ENCODE measurements at regions not wholly inside any gene's neighbourhood (a gene's known extent, or its start where the extent isn't known, plus 50 kb on each side); places are given as distances from the start of the nearest gene placed in this dataset.

DNA sequence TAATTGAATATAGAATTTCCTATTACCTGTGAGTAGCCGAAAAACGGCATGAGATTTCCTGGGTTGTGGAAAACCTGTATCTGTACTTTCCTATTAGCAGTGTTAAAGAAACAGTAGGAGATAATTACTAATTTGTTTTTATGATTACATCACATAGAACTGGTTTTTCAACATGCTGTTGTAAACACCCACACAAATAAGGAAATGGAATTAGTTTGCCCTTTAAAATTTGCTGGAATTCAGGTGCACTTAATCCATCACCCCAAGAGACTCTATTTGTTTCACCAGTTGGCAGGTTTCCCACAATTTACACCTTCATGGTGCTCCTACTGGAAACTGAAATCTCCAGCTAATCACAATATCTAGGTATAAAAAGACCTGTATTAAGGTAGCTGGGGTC lies 274.1 kb upstream of the SLC8A1 start:
- Histone ChIP-seq H3K4me2 (no peak overlapping the region), H4K20me1 (ENCODE audit: insufficient read depth) (no peaks in the 10 kb centered on the region), H3K36me3 (ENCODE audit: insufficient read depth) (no peaks in the 10 kb centered on the region), H3K9ac (no peak overlapping the region), H3K4me3 (IDR thresholded peaks at IDR 0.05; ENCODE audit: insufficient read depth, low read depth, low read length) (no peak overlapping the region), H2AFZ (ENCODE audit: low read depth) (no peak overlapping the region), H3K27ac (no peak overlapping the region), H3K27me3 (ENCODE audit: insufficient read depth, low read depth) (no peaks in the 10 kb centered on the region), H3K4me1 (ENCODE audit: low read depth, poor library complexity, severe bottlenecking) (no peaks in the 10 kb centered on the region), H3K79me2 (ENCODE audit: insufficient read depth, low read depth) (no peaks in the 10 kb centered on the region)
- TF ChIP-seq, protein P1, sequence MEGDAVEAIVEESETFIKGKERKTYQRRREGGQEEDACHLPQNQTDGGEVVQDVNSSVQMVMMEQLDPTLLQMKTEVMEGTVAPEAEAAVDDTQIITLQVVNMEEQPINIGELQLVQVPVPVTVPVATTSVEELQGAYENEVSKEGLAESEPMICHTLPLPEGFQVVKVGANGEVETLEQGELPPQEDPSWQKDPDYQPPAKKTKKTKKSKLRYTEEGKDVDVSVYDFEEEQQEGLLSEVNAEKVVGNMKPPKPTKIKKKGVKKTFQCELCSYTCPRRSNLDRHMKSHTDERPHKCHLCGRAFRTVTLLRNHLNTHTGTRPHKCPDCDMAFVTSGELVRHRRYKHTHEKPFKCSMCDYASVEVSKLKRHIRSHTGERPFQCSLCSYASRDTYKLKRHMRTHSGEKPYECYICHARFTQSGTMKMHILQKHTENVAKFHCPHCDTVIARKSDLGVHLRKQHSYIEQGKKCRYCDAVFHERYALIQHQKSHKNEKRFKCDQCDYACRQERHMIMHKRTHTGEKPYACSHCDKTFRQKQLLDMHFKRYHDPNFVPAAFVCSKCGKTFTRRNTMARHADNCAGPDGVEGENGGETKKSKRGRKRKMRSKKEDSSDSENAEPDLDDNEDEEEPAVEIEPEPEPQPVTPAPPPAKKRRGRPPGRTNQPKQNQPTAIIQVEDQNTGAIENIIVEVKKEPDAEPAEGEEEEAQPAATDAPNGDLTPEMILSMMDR (conservative IDR thresholded peaks at IDR 0.05; ENCODE audit: low read depth, low read length): no peak

DNA sequence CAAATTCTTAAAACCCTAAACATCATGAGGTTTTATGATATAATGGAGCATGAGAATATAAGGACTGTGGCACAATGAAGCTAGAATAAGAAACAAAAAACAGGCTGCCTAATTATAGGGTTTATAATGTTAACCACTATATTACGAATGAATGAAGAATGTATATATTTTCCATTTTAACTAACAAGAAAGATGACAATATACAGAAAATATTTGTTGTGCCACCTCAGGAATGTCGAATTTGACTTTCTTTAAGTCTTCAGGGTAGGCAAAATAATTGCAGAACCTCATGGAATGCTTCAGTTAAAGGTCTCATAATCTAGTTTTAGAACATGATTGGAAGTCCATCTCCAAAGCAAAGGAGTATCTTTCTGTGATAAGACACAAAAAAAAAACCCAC lies 282.9 kb upstream of the SLC8A1 start:
- Histone ChIP-seq H3K27ac (no peak overlapping the region), H3K4me3 (IDR thresholded peaks at IDR 0.05; ENCODE audit: insufficient read depth, low read depth, low read length) (no peak overlapping the region), H3K79me2 (ENCODE audit: insufficient read depth, low read depth) (no peaks in the 10 kb centered on the region), H3K9ac (no peak overlapping the region), H4K20me1 (ENCODE audit: insufficient read depth) (no peaks in the 10 kb centered on the region), H3K27me3 (ENCODE audit: insufficient read depth, low read depth) (no peaks in the 10 kb centered on the region), H2AFZ (ENCODE audit: low read depth) (no peak overlapping the region), H3K4me1 (ENCODE audit: low read depth, poor library complexity, severe bottlenecking) (no peaks in the 10 kb centered on the region), H3K36me3 (ENCODE audit: insufficient read depth) (no peaks in the 10 kb centered on the region), H3K4me2 (no peak overlapping the region)
- TF ChIP-seq, protein P1 (conservative IDR thresholded peaks at IDR 0.05; ENCODE audit: low read depth, low read length): no peak

DNA sequence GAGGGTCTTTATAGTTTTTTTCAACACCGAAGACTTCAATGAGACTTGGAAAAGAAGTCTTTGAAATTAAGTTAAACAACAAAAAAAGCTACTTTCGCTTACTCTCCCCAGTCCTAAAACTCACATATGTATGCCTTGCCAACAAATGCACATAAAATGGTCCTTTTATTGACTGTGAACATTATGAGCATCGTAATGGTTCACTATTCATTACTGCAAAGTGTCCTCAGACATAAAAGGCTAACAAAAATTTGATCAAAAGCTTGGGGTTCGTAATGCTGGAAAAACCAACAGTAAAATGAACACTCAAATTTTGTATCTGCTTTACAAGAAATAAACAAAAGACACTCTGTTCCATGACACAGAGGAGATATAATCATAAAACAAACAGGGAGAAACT lies 285.3 kb upstream of the SLC8A1 start:
- H3K36me3 ChIP-seq (ENCODE audit: insufficient read depth): no peaks in the 10 kb centered on the region
- H3K4me2 ChIP-seq: no peak overlapping the region
- H3K27me3 ChIP-seq (ENCODE audit: insufficient read depth, low read depth): no peaks in the 10 kb centered on the region
- H3K79me2 ChIP-seq (ENCODE audit: insufficient read depth, low read depth): no peaks in the 10 kb centered on the region
- no peak overlapping the region for H2AFZ ChIP-seq (ENCODE audit: low read depth)
- no peak overlapping the region for H3K27ac ChIP-seq
- no peak overlapping the region for H3K4me3 ChIP-seq (IDR thresholded peaks at IDR 0.05; ENCODE audit: insufficient read depth, low read depth, low read length)
- TF ChIP-seq, protein P1 (conservative IDR thresholded peaks at IDR 0.05; ENCODE audit: low read depth, low read length): no peak
- no peaks in the 10 kb centered on the region for H4K20me1 ChIP-seq (ENCODE audit: insufficient read depth)
- H3K9ac ChIP-seq: no peak overlapping the region
- no peaks in the 10 kb centered on the region for H3K4me1 ChIP-seq (ENCODE audit: low read depth, poor library complexity, severe bottlenecking)

DNA sequence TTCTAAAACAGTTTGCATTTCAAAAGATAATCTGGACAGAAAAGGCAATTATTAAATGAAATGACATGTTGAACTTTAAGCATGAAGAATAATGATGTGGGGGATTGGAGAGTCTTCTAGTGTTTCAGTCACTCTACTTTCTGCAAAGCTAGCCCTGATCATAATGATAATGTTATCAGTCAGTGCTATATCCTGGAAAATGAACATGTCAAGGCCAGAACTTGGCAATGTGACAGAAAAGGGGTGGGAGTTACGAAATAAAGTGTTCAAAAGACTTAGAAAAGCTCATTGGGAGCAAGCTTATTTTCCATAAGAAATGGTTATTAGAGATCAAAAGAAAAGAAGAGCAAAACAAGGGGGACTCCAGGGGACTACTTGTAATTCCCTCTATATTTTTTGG lies 288.5 kb upstream of the SLC8A1 start:
- Histone ChIP-seq H3K4me2 (no peak overlapping the region), H4K20me1 (ENCODE audit: insufficient read depth) (no peaks in the 10 kb centered on the region), H2AFZ (ENCODE audit: low read depth) (no peak overlapping the region), H3K4me3 (IDR thresholded peaks at IDR 0.05; ENCODE audit: insufficient read depth, low read depth, low read length) (no peak overlapping the region), H3K27ac (no peak overlapping the region), H3K36me3 (ENCODE audit: insufficient read depth) (no peaks in the 10 kb centered on the region), H3K9ac (no peak overlapping the region), H3K79me2 (ENCODE audit: insufficient read depth, low read depth) (no peaks in the 10 kb centered on the region), H3K27me3 (ENCODE audit: insufficient read depth, low read depth) (no peaks in the 10 kb centered on the region), H3K4me1 (ENCODE audit: low read depth, poor library complexity, severe bottlenecking) (no peaks in the 10 kb centered on the region)
- TF ChIP-seq, protein P1 (conservative IDR thresholded peaks at IDR 0.05; ENCODE audit: low read depth, low read length): no peak

DNA sequence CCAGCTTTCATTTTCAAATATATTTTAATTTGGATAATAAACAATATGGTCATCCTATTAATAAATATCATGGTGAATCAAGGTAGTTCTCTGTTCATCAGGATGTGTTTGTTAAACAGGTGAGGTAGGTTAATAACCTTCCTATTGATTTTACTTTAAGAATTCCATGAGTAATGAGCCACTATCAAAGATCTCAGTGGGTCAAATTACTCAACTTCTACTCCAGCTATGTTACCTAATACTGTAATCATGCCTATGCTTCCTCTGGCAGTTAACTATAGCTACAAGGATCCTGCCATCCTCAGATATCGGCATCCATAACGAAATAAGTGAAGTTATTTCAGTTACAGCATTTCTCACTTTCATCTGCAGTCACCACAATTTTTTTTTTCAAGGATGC lies 289.6 kb upstream of the SLC8A1 start:
- H3K9ac ChIP-seq: no peak overlapping the region
- H3K27ac ChIP-seq: no peak overlapping the region
- TF ChIP-seq, protein P1 (conservative IDR thresholded peaks at IDR 0.05; ENCODE audit: low read depth, low read length): no peak
- H4K20me1 ChIP-seq (ENCODE audit: insufficient read depth): no peaks in the 10 kb centered on the region
- no peak overlapping the region for H3K4me2 ChIP-seq
- H3K27me3 ChIP-seq (ENCODE audit: insufficient read depth, low read depth): no peaks in the 10 kb centered on the region
- no peaks in the 10 kb centered on the region for H3K79me2 ChIP-seq (ENCODE audit: insufficient read depth, low read depth)
- no peak overlapping the region for H2AFZ ChIP-seq (ENCODE audit: low read depth)
- H3K4me3 ChIP-seq (IDR thresholded peaks at IDR 0.05; ENCODE audit: insufficient read depth, low read depth, low read length): no peak overlapping the region
- no peaks in the 10 kb centered on the region for H3K36me3 ChIP-seq (ENCODE audit: insufficient read depth)
- H3K4me1 ChIP-seq (ENCODE audit: low read depth, poor library complexity, severe bottlenecking): no peaks in the 10 kb centered on the region
